ENCODE measurements at regions not wholly inside any gene's neighbourhood (a gene's known extent, or its start where the extent isn't known, plus 50 kb on each side); places are given as distances from the start of the nearest gene placed in this dataset.

DNA sequence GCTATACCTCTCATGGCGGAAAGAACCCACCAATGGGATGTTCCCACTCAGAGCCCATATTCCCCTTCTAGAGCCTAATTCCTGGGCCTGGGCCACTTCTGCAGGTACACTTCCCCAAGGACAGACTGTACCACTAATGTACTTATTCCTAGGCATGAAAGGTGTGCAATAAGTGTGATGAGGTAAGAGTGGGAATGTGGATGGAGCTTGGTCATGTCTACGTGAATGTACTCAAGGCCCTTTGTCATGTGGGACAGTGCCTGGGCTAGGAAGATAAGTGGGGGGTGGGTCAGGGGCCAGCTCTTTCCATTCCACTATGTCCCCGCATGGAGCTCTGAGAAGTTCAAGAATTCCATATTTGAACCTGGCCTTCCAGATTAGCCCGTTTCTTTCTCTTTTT is 63.4 kb upstream of the FUT8 start:
- no peak for DNase-seq (ENCODE audit: low read depth in 2 of 2, low spot score in 1 of 2)

GRCh38 chr14:65351493-65352194 is 60.9 kb upstream of the FUT8 start:
- DNase-seq (ENCODE audit: low read depth in 2 of 2, low spot score in 1 of 2): no peak

- no peak for DNase-seq (ENCODE audit: low read depth in 2 of 2, low spot score in 1 of 2)
These were observed 59.5 kb upstream of the FUT8 start for GRCh38 chr14:65352964-65353530.

GRCh38 chr14:65354131-65354530 is 58.4 kb upstream of the FUT8 start:
- DNase-seq (ENCODE audit: low read depth in 2 of 2, low spot score in 1 of 2): no peak

- DNase-seq (ENCODE audit: low read depth in 2 of 2, low spot score in 1 of 2): no peak
These were observed 57.8 kb upstream of the FUT8 start for GRCh38 chr14:65354715-65355114.

GRCh38 chr14:65356327-65356836 is 56.1 kb upstream of the FUT8 start:
- no peak for DNase-seq (ENCODE audit: low read depth in 2 of 2, low spot score in 1 of 2)

DNA sequence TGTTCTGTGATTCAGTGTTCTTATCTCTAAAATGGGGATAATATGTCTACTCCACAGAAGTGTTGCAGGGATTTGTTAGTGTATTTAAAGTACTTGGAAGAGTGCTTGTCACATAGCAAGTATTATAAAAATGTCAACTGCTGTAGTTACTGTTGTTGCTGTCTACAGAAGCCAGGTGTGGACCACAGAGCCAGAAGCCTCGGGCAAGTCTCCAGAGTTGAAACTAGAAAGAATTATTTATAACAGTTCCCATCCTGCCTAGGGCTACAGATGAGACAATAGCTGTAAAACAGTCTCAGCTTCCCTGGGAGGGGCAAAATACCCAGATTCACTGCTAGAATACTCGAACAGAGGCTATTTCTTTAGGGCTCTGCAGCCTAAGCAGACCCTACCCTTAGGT is 55.4 kb upstream of the FUT8 start:
- no peak for DNase-seq (ENCODE audit: low read depth in 2 of 2, low spot score in 1 of 2)

- no peak for DNase-seq (ENCODE audit: low read depth in 2 of 2, low spot score in 1 of 2)
These were observed 54.8 kb upstream of the FUT8 start for GRCh38 chr14:65357689-65358088.

DNA sequence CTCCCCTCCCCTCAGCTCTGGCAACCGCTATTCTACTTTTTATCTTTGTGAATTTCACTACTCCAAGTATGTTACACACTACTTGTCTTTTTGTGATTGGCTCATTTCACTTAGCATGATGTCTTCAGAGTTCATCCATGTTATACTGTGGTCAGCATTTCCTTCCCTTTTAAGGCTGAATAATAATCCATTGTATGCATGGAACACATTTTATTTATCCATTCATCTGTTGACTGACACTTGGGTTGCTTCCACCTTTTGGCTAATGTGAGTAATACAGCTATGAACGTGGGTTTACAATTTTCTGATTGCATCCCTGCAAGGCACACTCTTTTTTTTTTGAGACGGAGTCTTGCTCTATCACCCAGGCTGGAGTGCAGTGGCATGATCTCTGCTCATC is 53.0 kb upstream of the FUT8 start:
- no peak for DNase-seq (ENCODE audit: low read depth in 2 of 2, low spot score in 1 of 2)

DNA sequence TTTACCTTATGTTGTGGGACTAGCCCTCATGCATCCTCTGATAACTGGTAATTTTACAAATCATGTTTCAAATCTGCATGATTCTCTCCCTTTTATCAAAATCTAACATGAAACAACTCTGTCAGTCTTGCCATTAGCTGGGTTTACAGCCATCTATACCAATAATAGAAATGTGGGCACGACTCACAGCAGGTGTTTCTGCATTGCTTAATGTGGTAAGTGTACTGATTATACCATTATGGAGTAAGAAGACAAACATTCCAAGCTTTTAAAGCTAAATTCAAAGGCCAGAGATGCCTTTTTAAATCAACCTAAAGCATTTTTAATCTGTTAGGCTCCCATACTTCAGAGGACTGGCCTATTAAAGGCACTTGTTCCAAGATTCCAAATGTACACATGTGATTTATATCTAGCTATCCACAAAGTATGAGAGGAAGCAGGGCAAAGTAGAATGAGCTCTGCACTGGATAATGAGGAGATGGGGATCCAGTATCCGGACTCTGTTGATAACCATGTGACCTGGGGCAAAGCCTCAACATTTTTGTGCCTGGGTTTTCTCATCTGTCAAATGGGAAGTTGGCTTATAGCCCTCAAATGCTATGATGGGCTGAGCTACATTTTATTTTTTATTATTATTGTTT is 52.3 kb upstream of the FUT8 start:
- DNase-seq (ENCODE audit: low read depth in 2 of 2, low spot score in 1 of 2): no peak

DNA sequence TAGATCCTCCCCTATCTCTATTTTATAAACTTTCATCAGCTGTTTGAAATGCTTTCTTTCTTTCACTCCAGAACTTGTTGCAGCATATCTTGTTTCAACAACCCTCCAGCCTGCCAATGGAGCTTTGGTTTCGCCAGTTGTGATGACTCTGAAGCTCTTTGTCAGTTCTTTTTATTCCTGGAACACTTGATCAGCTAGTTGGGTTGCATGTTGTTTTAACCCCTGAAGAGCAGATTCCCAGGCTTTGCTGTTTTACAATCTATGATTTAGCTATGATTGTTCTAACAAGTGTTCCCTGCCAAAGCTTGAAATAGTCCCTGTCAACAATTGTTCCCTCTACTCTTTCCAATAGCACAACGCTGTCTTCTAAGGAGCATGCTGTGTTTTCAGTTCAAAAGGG is 50.6 kb upstream of the FUT8 start:
- DNase-seq (ENCODE audit: low read depth in 2 of 2, low spot score in 1 of 2): no peak

Measured in stimulated activated CD8-positive, alpha-beta memory T cell treated with anti-CD3 and anti-CD28 coated beads, Interleukin-4, amount 100 ng/mL, for 1 hour (primary cell).